ENCODE measurements at regions not wholly inside any gene's neighbourhood (a gene's known extent, or its start where the extent isn't known, plus 50 kb on each side); places are given as distances from the start of the nearest gene placed in this dataset.
"Not testable (repeated sequence)": the region's sequence is repeated elsewhere in the genome, so short reads cannot be mapped to it uniquely, and the experiment has no call there.

- intact Hi-C loops (cut with DNase I): no loop called here
Measured at GRCh38 chr19:28297586-28298157, 915.3 kb downstream of the UQCRFS1 start.

GRCh38 chr19:28297036-28297435, 915.9 kb downstream of the UQCRFS1 start:
- intact Hi-C loops (cut with DNase I): no loop called here
- DNase-seq: no peak
- TF ChIP-seq CTCF (IDR thresholded peaks at IDR 0.05): no peak
- no peak for TF ChIP-seq POLR2A (IDR thresholded peaks at IDR 0.05)
- no peaks in the 10 kb centered on the region for H3K27me3 ChIP-seq
- H3K4me3 ChIP-seq: no peak overlapping the region
- no peak for ATAC-seq
- H3K9me3 ChIP-seq: no peaks in the 10 kb centered on the region
- no peaks in the 10 kb centered on the region for H3K36me3 ChIP-seq
- WGBS (ENCODE audit: insufficient coverage, low coverage, low lambda C conversion rate, missing lambda C conversion rate): 49% methylated on average over 2 of the region's 2 CpGs
- no peak overlapping the region for H3K27ac ChIP-seq
- no peaks in the 10 kb centered on the region for H3K4me1 ChIP-seq

More at GRCh38 chr19:28297586-28298157, 915.3 kb downstream of the UQCRFS1 start:
- DNase-seq: no peak
- H3K4me1 ChIP-seq: no peaks in the 10 kb centered on the region
- H3K27me3 ChIP-seq: no peaks in the 10 kb centered on the region
- no peak overlapping the region for H3K27ac ChIP-seq
- no peaks in the 10 kb centered on the region for H3K36me3 ChIP-seq
- ATAC-seq: no peak
- 41% methylated on average over 5 of the region's 11 CpGs for WGBS (ENCODE audit: insufficient coverage, low coverage, low lambda C conversion rate, missing lambda C conversion rate)
- no peak overlapping the region for H3K4me3 ChIP-seq
- H3K9me3 ChIP-seq: no peaks in the 10 kb centered on the region
- TF ChIP-seq POLR2A (IDR thresholded peaks at IDR 0.05) (no peak), CTCF (IDR thresholded peaks at IDR 0.05) (no peak)

GRCh38 chr19:28296506-28296905, 916.4 kb downstream of the UQCRFS1 start:
- Histone ChIP-seq H3K27ac (no peak overlapping the region), H3K4me1 (no peaks in the 10 kb centered on the region), H3K4me3 (no peak overlapping the region), H3K9me3 (no peaks in the 10 kb centered on the region), H3K36me3 (no peaks in the 10 kb centered on the region), H3K27me3 (no peaks in the 10 kb centered on the region)
- WGBS (ENCODE audit: insufficient coverage, low coverage, low lambda C conversion rate, missing lambda C conversion rate): 53% methylated on average over 4 of the region's 4 CpGs
- DNase-seq (no peak), ATAC-seq (no peak)
- intact Hi-C loops (cut with DNase I): no loop called here
- TF ChIP-seq CTCF (IDR thresholded peaks at IDR 0.05) (no peak), POLR2A (IDR thresholded peaks at IDR 0.05) (no peak)

- DNase-seq; ATAC-seq; H3K9me3 ChIP-seq; H3K4me3 ChIP-seq; H3K36me3 ChIP-seq; H3K27me3 ChIP-seq; intact Hi-C loops (cut with DNase I); H3K27ac ChIP-seq; H3K4me1 ChIP-seq: not testable (repeated sequence)
- 100% methylated on average over 1 of the region's 1 CpG for WGBS (ENCODE audit: insufficient coverage, low coverage, low lambda C conversion rate, missing lambda C conversion rate)
Measured at GRCh38 chr19:28294975-28295374, 918.0 kb downstream of the UQCRFS1 start.

- ATAC-seq: no peak
- DNase-seq: no peak
- TF ChIP-seq CTCF (IDR thresholded peaks at IDR 0.05) (no peak), POLR2A (IDR thresholded peaks at IDR 0.05) (no peak)
- WGBS (ENCODE audit: insufficient coverage, low coverage, low lambda C conversion rate, missing lambda C conversion rate): 46% methylated on average over 6 of the region's 6 CpGs
- Histone ChIP-seq H3K9me3 (no peaks in the 10 kb centered on the region), H3K4me3 (no peak overlapping the region), H3K27me3 (no peaks in the 10 kb centered on the region), H3K27ac (no peak overlapping the region), H3K36me3 (no peaks in the 10 kb centered on the region), H3K4me1 (no peaks in the 10 kb centered on the region)
- intact Hi-C loops (cut with DNase I): no loop called here
Measured at GRCh38 chr19:28294395-28294794, 918.6 kb downstream of the UQCRFS1 start.
